ENCODE measurements at regions not wholly inside any gene's neighbourhood (a gene's known extent, or its start where the extent isn't known, plus 50 kb on each side); places are given as distances from the start of the nearest gene placed in this dataset.

DNA sequence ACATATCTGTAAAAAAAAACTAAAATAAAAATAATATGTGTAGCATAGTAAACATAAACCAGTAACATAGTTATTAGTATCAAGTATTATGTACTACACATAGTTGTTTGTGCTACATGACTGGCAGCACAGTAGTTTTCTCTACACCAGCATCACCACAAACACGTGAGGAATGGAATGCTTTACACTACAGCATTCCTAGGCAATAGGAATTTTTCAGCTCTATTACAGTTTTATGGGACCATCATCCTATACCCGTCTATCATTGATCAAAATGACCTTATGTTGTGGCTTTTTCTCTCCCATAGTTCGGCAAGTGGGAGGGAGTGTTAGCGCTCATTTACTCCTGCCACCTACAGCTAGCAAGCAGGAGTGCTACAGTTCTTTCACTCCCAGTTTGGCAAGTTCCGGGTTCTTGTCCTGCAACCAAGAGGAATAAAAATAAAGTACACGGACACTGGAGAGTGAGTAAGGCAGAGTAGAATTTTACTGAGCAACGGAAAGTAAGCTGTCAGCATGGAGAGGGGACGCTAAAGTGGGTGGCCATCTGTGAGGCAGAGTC lies 196.8 kb upstream of the HSF2 start:
- no peak overlapping the region for H3K4me3 ChIP-seq (ENCODE audit: low read depth, low read length)
- TF ChIP-seq, protein P1, sequence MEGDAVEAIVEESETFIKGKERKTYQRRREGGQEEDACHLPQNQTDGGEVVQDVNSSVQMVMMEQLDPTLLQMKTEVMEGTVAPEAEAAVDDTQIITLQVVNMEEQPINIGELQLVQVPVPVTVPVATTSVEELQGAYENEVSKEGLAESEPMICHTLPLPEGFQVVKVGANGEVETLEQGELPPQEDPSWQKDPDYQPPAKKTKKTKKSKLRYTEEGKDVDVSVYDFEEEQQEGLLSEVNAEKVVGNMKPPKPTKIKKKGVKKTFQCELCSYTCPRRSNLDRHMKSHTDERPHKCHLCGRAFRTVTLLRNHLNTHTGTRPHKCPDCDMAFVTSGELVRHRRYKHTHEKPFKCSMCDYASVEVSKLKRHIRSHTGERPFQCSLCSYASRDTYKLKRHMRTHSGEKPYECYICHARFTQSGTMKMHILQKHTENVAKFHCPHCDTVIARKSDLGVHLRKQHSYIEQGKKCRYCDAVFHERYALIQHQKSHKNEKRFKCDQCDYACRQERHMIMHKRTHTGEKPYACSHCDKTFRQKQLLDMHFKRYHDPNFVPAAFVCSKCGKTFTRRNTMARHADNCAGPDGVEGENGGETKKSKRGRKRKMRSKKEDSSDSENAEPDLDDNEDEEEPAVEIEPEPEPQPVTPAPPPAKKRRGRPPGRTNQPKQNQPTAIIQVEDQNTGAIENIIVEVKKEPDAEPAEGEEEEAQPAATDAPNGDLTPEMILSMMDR (IDR thresholded peaks at IDR 0.05; ENCODE audit: borderline replicate concordance, insufficient read depth, low read depth, low read length): no peak

GRCh38 chr6:122207061-122207460 lies 192.4 kb upstream of the HSF2 start:
- TF ChIP-seq, protein P1 (IDR thresholded peaks at IDR 0.05; ENCODE audit: borderline replicate concordance, insufficient read depth, low read depth, low read length): no peak
- no peak overlapping the region for H3K4me3 ChIP-seq (ENCODE audit: low read depth, low read length)

GRCh38 chr6:122207794-122208193 lies 191.7 kb upstream of the HSF2 start:
- TF ChIP-seq, protein P1 (IDR thresholded peaks at IDR 0.05; ENCODE audit: borderline replicate concordance, insufficient read depth, low read depth, low read length): no peak
- no peak overlapping the region for H3K4me3 ChIP-seq (ENCODE audit: low read depth, low read length)

GRCh38 chr6:122214605-122215318 lies 184.7 kb upstream of the HSF2 start:
- TF ChIP-seq, protein P1 (IDR thresholded peaks at IDR 0.05; ENCODE audit: borderline replicate concordance, insufficient read depth, low read depth, low read length): no peak
- no peak overlapping the region for H3K4me3 ChIP-seq (ENCODE audit: low read depth, low read length)

GRCh38 chr6:122220254-122220653 lies 179.2 kb upstream of the HSF2 start:
- TF ChIP-seq, protein P1 (IDR thresholded peaks at IDR 0.05; ENCODE audit: borderline replicate concordance, insufficient read depth, low read depth, low read length): no peak
- no peak overlapping the region for H3K4me3 ChIP-seq (ENCODE audit: low read depth, low read length)

DNA sequence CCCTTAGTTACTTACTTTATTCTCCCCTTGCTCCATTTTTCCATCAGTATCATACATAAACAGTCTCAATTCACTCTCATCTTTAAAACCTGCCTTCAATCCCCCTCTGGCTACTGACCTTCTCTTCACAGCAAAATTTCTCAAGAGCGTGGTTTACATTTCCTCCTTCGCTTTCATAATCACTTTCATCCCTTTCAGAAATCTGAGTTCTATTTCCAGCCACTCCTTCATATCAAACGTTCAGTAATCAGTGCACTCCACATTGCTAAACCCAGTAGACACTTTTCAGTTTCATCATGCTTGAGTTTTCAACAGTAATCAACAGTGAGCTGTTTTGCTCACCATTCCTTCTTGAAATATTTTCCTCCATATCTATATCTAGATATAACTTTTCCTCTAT lies 176.7 kb upstream of the HSF2 start:
- TF ChIP-seq, protein P1 (IDR thresholded peaks at IDR 0.05; ENCODE audit: borderline replicate concordance, insufficient read depth, low read depth, low read length): no peak
- no peak overlapping the region for H3K4me3 ChIP-seq (ENCODE audit: low read depth, low read length)

GRCh38 chr6:122223251-122223650 lies 176.2 kb upstream of the HSF2 start:
- no peak overlapping the region for H3K4me3 ChIP-seq (ENCODE audit: low read depth, low read length)
- TF ChIP-seq, protein P1 (IDR thresholded peaks at IDR 0.05; ENCODE audit: borderline replicate concordance, insufficient read depth, low read depth, low read length): no peak
